Activated naive CD8-positive, alpha-beta T cell treated with anti-CD3 and anti-CD28 coated beads, Interleukin-2, amount 50 U/mL, for 16 hours (primary cell): ENCODE measurements at regions not wholly inside any gene's neighbourhood (a gene's known extent, or its start where the extent isn't known, plus 50 kb on each side); places are given as distances from the start of the nearest gene placed in this dataset.
A peak's percentile ranks its signal among the peaks of the same experiment; 100 is the strongest.

Source experiments
- DNase-seq: peaks from one replicate; pipeline ENCODE4 v3.0.0-alpha.2; 2020; ENCODE audit warnings: low read depth, low spot score

DNA sequence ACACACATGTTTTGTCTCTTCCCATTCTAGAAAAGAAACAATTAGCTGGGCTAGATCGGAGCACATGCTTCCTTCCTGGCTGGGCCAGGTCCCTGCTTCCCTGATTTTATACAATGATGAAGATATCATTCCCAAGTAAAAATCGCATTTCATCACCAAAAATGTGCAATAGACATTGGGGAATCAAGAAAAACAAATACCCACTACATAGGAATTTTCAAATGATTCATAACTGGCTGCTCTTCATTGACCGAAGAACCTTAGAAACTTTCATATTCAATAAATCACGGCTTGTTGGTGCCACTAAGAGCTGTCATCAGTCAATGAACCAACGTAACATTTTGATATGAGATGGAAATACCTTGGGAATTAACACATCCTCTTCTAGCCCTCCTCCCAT, 373.6 kb upstream of the TRIB2 start:
- no peak for DNase-seq

DNA sequence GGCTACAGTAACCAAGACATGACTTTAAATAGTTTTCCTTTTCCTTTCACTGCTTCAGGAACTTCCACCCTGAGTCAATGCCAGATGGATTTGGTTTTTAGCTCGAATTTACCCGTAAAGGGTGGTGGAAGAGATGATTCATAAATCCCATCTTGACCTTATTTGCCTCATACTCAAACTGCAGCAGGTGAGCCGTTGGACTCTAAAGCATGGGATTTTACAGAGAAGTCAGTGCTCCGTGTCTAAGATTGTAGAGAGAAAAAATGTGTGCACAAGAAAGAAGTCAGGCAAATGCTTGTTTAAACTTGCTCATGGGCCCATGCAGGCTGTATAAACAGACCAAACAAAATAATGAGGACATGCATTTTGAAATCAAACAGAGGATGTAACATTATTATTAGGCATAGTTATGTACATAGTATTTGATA, 369.7 kb upstream of the TRIB2 start:
- no peak for DNase-seq

DNA sequence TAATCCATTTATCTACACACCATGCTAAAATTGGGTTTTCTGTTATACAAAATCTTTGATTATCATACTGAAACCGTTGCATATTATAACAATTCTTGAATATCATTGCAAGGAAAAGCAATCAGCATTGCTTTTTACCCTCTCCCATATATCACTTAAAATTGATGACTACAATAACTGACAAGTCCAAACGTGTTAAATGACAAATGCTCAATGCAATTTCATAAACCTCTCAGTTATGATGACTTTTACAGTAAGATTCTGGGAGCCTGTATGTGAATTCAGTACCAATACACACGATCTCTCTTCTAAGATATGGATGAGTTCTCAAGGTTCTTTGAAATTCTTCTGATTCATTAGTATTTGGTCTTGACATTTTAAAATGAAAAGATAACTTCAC, 368.5 kb upstream of the TRIB2 start:
- no peak for DNase-seq

DNA sequence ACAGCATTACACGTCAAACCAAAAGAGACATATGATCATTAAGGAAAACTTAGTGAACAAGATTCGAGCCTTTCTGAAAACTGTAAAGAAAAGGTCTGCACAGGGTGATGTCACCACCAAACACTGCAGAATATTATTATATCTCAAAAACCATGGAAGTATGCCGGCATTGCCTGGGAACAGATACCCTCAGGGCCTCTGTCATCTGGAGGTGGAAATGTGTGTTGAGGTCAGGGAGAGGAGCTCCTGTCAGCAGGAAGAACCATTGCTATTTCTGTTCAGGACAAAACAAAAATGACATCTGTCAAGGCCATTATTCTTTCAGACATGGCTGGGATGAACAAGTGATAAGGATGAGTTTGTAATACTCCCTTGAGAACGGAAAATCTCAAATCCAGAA, 365.9 kb upstream of the TRIB2 start:
- DNase-seq, result no peak

DNA sequence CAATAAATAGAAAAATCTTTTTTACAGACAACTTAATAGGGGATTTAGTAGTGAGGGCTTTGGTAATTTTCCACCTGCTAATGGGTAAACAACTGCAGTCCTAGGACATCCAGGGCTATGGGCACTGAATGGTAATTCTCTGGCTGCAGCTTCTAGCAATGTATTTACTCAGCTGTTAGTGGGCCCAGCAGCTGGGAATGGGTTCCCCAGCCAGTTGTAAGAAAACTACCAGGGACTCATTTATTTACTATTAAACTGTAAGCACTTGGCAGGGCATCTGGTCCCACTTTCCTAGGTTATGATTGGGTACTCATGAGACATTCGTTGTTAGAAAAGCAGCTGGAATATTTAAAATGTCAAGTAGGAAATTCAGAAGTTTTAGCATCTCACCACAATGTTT, 363.8 kb upstream of the TRIB2 start:
- no peak for DNase-seq

DNA sequence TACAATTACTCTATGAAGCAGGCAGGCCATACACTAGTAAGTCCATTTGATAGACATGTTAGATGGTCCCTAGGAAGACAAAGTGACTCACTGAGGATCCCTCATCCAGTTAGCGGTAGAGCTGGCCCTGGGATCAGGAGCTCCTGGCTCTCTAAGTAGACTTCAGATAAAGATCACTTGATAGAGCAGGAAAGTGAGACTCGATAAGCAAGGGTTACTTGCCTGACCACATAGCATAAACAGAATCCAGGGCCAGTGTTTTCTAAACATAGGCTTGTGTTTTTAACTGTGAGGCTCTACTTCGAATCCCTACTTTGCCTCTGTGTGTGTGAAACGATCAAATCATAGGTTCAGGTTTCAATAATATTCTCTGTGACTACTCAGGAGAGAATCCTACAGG, 355.2 kb upstream of the TRIB2 start:
- no peak for DNase-seq

DNA sequence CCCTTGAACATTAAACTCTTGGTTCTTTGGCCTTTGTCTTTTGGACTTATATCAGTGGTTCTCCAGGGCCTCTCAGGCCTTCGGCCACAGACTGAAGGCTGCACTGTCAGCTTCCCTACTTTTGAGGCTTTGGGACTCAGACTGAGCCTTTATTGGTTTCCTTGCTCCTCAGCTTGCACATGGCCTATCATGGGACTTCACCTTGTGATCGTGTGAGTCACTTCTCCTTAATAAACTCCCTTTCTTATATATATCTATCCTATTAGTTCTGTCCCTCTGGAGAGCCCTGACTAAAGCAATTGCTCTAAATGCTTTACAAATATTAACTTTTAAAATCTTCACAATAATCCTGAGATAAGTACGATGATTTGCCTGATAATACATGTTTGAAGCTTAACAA, 353.6 kb upstream of the TRIB2 start:
- DNase-seq, result no peak

DNA sequence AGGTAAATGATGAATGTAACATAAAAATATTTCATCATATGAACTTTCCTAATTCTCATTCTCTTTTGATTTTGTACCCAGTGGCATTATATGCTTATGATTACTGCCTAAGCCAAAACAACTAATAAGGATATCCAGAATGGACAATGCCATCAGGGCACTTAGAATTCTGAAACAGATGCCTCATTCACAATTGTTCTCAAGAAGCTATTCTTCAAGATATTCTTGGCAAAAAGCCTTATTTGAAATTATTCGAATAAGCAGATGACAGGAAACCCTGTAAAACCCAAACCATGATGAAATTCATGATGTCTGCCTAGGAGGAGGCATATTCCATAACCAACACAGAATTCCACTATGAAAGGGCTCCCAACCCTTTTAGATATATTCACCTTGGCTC, 353.2 kb upstream of the TRIB2 start:
- no peak for DNase-seq

DNA sequence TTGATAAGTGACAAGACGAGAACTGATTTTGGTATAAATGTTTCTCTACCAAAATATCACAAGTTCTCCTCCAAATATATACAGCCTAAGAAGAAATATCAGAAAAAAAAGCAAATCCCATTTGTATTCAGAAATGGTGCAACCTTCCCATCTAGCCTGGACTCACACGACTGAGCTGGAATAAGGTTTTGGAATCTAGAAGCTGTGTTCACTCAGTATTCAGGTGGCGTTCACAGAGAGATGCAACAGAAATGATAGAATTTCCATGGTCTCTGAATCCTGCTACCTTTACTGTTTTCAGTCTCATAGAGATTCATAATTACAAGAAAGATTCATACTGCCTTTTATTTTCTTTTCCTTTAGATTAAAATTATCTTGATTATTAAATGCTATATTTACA, 347.2 kb upstream of the TRIB2 start:
- DNase-seq, result no peak

DNA sequence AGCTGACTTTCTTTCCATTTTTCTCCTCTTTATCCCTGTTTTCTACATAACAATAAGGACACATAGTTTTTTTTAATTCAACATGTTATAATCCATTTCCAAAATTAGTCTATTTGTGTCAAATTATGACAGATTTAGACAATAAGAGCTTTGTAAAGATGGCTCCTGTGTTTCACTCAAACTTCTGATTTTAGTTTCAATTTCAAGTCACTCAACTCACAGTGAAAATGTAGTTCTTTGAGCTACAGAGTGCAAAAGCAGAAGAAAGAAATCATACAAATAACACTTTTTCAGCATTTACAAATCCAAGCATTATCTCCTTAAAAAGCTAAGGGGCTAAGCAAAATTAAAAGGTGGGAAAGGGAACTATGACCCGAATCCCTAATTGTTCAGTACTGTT, 340.7 kb upstream of the TRIB2 start:
- no peak for DNase-seq

DNA sequence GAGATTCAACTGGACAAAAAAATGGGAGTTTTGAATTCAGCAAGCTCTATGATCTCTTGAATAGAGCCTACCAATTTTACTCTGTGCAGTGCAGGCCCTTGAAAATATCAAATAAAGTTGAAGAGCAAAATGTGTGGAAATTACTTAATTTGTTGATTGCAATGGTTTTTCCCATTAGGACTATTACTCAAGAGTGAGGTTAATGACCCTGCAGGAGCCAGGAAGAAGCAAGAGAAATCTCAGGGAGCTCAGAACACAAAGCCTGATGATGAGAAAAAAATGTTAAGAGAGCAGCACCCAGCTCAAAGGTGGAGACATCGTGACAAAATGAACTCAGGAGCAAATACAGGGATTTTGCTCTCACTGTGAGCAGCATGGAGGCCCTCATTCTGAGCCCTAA, 337.6 kb upstream of the TRIB2 start:
- DNase-seq, result no peak

DNA sequence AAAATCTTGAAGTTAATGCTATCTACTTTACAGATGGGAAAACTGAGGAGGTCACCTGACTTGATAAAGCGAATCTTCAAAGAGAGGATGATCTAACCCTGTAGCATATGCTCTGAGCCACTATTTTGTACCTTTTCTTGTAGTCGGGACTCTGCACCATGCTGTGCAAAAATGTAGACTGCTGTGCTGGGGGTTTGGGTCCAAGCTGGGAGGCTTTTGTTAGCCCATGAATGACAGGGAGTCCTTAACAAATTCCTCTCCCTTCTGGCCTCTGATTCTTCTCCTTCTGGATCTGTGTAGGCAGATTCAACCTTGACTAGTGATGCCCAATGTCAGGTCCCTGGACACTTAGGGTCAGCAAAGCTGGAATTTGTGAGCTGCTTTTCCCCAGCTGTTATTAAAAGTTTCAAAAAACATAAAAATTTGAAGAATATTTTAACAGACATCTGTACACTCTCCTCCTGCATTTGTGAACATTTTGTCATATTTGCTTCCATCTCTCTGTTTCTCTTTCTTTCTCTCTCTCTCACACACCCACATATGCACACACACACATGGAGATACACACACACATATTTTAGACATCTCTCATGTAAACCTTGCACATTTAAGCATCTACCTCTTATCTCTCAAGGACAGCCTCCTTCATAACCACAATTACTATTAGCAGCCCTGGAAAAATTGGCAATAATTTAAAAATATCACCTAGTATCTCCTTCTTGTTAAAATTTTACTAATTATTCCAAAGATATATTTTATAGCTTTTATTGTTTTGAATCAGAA, 335.0 kb upstream of the TRIB2 start:
- no peak for DNase-seq

DNA sequence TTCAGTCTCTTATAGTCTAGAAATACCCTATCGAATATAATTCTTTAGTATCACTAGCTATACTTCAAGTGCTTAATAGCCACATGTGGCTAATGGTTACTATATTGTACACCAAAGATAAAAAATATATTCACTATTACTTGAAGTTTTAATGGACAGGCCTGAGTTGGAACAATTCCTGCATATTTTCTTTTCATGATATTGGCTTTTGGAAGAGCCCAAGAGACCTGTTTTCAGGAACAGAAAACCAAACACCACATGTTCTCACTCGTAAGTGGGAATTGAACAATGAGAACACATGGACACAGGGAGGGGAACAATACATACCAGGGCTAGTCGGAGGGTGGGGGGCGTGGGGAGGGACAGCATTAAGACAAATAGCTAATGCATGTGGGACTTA, 334.4 kb upstream of the TRIB2 start:
- DNase-seq, result no peak

DNA sequence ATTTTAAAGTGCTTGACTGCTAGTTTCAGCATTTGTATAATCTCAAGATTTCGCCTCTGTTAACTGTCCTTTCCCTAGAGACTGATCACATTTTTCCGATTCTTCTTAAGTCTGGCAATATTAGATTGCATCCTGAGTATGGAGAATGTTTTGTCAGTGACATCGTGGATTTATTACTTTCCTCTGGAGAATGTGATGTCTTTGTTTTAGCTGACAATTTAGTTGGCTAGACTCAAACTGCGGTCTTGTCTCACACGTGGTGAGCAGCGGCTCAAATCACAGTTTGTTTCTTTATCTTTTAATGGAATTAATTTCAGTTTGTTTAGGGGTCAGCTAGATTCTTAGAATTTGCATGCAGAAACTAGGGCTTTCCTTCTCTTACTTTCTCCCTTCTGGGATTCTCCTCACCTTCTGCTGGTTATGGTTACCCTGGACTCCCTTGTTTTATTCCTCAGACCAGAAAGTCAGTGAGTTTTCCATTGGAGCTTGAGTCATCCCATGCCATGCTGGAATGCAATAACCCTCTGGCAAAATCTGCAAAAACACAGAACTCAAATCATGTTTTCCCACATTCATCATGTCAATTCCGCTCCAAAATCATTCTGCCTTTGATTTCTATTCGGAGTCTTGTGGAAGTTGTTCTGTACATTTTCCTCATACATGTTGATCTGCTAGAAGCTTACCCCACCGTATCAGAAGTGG, 327.2 kb upstream of the TRIB2 start:
- DNase-seq, result no peak

DNA sequence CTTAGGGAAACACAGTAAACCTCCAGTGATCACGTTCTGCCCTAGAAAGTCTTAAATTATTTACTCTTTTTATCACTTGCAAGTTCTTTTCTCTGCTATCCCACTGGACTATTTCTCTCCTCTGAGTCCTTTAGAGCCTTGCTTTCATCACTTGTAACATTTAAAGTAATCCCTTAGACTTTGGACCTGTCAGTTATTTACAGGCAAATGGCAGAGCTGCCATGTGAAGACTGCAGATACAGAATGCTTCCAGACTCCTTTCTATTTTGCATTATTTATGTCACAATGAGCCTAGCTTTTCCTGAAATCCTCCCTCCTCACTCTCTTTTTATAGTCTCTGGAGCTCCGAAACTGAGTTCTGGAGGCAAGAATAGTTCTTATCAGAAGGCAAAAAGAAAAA, 325.6 kb upstream of the TRIB2 start:
- no peak for DNase-seq

DNA sequence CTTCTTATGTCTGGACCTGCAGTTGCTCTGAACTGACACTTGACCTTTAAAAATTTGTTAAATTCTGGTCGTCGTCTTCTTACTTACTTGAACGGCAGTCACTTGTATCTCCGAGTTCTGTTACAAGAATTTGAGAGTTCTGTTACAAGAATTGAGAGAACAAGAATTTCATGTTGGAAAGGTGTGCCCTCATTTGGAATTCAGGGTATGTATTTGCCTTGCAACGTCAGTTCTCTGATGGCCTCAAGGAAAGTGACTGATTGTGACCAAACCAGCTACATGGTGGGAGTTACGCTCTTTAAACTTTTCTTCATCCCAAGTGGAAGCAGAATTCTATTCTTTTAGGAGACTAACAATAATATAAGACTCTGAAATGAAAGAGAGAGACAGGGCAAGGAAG, 320.0 kb upstream of the TRIB2 start:
- no peak for DNase-seq

DNA sequence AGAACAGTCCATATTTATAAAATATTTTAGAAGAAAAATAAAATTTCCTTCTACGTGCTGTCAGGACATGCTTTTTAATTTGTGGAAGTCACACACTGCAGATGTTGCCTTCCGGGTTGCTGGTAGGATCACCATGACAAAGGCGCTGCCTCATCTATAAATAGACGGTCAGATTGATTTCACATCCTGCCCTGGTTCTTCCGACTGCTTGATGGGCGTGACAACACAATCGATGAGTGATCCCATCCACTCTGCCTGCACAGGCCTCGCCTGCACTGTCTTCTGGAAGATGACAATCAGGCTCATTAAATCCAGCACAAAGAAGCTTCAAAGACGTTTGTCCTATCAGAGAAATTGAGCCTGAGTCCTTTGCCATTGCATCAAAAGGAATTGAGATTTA, 318.9 kb upstream of the TRIB2 start:
- no peak for DNase-seq

DNA sequence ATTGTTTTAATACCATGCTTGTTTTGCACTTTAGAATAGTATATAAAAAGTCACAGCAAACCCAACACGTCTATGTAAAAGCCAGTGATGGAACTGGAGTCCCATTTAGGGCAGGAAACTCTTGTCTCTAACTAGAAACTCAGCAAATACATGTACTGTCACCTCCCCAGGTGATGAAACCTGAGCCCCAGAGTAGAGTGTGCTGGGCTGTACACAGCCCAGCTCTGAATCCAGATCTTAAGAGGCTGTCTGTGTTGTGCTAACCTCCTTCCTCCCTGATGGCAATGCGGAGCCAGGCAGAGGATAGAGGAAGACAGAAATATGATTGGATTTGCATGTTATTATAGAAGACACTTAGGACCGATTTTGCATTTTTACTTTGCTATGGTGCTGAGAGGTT, 317.5 kb upstream of the TRIB2 start:
- no peak for DNase-seq

DNA sequence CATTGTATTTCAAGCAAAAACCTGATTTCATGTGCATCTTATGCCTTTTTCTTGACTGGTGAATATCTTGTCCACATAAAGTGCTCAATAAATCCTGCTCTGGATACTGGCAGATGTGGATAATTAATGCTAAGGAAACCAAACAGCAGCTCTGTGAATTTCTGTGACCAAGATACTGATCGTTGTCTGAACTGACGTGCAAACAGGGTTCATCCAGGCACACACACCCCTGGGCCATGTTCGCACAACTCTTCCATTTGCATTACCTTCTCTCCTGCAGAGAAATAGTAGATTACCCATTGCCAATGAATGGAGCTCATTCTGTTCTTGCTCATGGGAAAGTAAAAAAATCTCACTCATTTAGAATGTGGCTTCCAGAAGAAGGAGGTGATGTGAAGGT, 316.2 kb upstream of the TRIB2 start:
- DNase-seq, result no peak

DNA sequence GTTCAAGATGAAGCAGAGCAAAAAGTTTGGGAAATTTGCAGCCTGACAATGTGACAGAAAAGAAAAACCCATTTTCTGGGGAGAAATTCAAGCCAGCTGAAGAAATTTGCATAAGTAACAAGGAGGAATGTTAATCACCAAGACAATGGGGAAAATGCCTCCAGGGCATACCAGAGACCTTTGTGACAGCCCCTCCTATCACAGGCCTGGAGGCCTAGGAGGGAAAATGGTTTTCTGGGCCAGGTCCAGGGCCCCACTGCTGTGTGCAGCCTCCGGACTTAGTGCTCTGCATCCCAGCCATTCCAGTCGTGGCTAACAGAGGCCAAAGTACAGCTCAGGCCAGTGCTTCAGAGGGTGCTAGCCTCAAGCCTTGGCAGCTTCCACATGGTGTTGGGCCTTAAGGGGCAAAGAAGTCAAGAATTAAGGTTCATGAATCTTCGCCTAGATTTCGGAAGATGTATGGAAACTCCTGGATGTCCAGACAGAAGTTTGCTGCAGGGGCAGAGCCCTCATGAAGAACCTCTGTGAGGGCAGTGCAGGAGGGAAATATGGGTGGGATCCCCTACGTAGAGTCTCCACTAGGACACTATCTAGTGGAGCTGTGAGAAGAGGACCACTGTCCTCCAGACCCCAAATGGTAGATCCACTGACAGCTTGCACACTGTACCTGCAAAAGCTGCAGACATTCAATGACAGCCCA, 314.1 kb upstream of the TRIB2 start:
- DNase-seq, result no peak

DNA sequence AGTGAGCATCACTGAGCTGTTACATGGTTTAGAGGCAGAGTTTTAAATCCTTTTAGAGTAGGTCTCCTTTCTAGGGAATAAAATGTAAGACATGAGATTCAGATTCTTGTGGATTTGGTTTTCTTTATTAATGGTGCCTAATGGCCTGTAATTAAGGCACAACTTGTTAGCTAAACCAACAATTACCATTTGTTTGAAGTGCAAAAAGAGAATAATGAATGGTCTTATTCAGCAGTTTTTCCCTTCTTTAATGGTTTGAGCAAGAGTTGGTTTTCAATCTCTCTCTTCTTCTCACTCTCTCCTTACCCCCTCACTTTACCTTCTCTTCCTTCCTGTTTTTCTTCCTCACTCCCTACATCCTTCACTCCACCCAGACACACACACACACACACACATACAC, 312.2 kb upstream of the TRIB2 start:
- no peak for DNase-seq

DNA sequence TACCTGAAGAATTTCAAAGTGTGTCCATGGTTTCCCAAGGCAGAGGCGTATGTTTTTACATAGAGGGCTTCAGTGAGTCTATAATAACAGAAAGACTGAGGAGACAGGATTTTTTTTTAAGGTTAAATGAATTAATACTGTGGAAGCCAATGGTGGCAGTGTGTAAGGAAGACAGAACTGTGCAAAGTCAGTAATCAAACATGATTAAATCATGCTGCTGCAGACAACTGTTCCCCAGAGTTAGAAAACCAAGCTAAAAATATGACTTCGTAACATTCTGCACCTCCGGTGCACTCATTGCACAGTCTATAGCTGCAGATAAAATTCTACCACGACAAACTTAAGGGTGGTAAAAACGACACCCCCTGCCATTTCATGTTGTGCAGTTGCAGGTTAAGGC, 309.6 kb upstream of the TRIB2 start:
- DNase-seq, result no peak

DNA sequence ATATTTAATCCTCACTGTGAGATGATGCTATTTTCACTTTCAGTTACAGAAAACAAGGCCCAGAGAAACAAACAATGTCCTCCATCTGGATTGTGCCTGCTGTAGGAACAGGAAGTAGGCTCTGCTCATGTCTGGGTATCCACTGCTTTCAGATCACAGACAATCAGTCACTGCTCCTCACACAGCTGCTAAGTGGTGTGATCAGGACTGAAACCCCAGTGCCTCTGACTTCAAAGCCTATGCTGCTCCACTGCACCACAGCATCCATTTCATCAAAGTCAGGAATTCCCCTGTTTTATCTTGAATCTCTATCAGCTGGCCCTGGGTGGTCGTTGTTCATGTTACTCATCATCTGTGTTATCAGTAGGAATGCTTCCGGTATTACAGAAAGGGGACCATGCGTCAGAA, 303.8 kb upstream of the TRIB2 start:
- peak; percentile 41 for DNase-seq
